ENCODE measurements at regions not wholly inside any gene's neighbourhood (a gene's known extent, or its start where the extent isn't known, plus 50 kb on each side); places are given as distances from the start of the nearest gene placed in this dataset.

DNA sequence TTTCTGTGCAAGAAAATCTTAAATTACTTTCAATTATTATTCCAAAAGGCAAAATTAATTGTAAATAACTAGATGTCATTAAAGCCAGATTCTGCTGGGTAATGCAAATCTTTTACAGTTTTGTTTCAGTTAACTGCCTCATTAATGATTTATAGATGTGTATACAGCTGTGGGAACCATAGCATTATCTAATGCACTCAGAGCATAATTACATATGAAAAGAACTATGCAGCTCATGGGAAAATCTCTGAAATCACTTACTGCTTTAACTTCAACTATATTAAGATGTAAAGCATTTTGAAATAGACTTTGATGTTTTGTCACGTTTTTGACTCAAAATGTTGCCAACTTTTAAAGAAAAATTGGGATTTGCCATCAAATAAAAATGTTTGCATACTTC, 630.3 kb upstream of the KLHL4 start:
- Histone ChIP-seq H3K4me3 (no peak overlapping the region), H3K9me3 (no peaks in the 10 kb centered on the region), H3K36me3 (ENCODE audit: low read depth) (no peaks in the 10 kb centered on the region), H3K4me1 (ENCODE audit: low read depth) (no peaks in the 10 kb centered on the region)
- no peak for DNase-seq
- TF ChIP-seq, protein P1, sequence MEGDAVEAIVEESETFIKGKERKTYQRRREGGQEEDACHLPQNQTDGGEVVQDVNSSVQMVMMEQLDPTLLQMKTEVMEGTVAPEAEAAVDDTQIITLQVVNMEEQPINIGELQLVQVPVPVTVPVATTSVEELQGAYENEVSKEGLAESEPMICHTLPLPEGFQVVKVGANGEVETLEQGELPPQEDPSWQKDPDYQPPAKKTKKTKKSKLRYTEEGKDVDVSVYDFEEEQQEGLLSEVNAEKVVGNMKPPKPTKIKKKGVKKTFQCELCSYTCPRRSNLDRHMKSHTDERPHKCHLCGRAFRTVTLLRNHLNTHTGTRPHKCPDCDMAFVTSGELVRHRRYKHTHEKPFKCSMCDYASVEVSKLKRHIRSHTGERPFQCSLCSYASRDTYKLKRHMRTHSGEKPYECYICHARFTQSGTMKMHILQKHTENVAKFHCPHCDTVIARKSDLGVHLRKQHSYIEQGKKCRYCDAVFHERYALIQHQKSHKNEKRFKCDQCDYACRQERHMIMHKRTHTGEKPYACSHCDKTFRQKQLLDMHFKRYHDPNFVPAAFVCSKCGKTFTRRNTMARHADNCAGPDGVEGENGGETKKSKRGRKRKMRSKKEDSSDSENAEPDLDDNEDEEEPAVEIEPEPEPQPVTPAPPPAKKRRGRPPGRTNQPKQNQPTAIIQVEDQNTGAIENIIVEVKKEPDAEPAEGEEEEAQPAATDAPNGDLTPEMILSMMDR (IDR thresholded peaks at IDR 0.05), result no peak
- intact Hi-C loops (cut with DNase I, micrococcal nuclease), result no loop called here
- no peak for ATAC-seq

DNA sequence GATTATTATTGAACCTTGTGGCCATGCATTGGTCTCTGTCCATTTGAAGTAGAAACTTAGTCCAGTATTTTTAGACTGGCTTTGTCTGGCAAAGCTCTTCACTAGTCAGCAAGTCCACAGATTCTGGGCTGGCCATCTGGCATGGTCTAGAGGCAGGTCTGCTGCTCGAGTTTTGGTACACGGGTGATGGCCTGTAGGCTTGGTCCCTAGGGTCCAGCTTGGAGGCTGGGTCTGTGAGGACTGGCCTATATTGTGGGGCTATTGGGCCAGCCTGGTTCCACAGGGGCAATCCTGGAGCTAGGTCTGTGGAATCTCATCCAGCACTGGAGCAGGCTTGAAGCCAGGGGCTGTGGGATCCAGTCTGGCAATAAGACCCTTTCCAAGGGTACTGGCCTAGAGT, 607.6 kb upstream of the KLHL4 start:
- DNase-seq (no peak), ATAC-seq (no peak)
- no peak overlapping the region for H3K4me3 ChIP-seq
- H3K9me3 ChIP-seq, result no peaks in the 10 kb centered on the region
- H3K4me1 ChIP-seq (ENCODE audit: low read depth), result no peaks in the 10 kb centered on the region
- H3K36me3 ChIP-seq (ENCODE audit: low read depth), result no peaks in the 10 kb centered on the region
- intact Hi-C loops (cut with DNase I, micrococcal nuclease), result no loop called here
- TF ChIP-seq, protein P1 (IDR thresholded peaks at IDR 0.05), result no peak

DNA sequence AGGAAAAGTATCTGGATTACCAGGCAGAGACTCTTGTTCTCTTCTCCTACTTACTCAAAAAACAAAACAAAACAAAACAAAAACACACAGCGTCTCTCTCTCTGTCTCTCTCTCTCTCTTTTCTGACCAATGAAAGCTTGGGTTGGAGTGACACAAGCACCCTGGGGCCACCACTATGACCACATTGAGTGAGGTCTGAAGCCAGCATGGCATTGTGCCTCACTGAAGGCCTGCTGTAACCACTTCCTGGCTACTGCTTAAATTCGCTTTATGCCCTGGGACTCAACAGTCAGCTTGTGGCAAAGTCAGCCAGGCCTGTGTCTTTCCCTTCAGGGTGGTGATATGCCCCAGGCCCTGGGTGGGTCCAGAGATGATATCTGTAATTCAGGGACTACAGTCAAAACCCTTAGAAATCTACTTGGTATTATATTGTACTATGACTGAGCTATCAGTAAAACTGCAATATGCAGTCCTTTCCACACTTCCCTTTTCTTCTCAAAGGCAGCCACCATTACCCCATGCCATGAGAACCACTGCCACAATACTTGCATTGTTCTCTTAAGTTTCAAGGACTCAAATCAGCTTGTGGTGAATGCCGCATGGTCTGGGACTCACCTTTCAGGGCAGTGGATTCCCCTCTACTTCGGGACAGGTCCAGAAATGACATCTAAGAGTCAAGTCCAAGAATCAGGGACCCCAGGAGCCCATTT, 606.8 kb upstream of the KLHL4 start:
- Histone ChIP-seq H3K4me1 (ENCODE audit: low read depth) (no peaks in the 10 kb centered on the region), H3K4me3 (no peak overlapping the region), H3K9me3 (no peaks in the 10 kb centered on the region), H3K36me3 (ENCODE audit: low read depth) (no peaks in the 10 kb centered on the region)
- no peak for ATAC-seq
- intact Hi-C loops (cut with DNase I, micrococcal nuclease), result no loop called here
- no peak for DNase-seq
- TF ChIP-seq, protein P1 (IDR thresholded peaks at IDR 0.05), result no peak

DNA sequence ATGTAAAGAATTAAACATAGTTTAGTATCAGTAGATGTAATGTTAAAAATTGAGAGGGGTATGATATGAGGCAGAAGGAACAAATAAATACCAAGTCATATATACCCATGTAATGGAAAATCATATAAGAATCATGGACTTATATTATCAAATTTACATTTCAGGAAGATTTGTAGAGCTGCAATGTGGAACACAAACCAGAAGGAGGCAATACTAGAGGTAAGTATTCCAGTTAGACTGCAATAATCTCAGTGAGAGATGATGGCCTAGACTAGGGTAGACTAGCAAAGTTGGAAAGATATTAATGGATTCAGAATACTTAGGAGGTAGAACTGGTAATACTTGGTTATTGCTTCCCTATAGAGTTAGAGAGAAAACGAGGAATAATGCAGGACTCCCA, 603.0 kb upstream of the KLHL4 start:
- H3K36me3 ChIP-seq (ENCODE audit: low read depth), result no peaks in the 10 kb centered on the region
- no peaks in the 10 kb centered on the region for H3K4me1 ChIP-seq (ENCODE audit: low read depth)
- H3K9me3 ChIP-seq, result no peaks in the 10 kb centered on the region
- H3K4me3 ChIP-seq, result no peak overlapping the region
- ATAC-seq, result no peak
- TF ChIP-seq, protein P1 (IDR thresholded peaks at IDR 0.05), result no peak
- no peak for DNase-seq
- intact Hi-C loops (cut with DNase I, micrococcal nuclease), result no loop called here

DNA sequence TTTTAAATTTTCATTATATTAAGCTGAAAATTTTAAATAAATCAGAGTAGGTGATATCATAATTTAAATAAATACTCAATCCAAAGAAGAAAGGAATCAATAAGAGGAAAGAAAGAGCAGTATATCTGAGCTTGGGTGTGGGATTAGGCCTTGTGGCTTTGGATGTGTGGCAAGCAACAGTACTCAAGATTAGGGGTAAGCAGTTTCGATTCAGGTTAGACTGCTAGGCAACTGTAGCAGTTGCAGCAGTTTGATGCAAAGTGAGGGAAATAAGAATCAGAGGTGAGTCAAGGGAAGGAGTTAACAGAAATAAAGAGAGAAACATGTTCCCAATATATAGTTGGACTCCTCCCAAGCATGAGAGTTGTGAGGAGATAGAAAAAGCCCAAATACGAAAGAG, 599.6 kb upstream of the KLHL4 start:
- ATAC-seq (no peak), DNase-seq (no peak)
- H3K36me3 ChIP-seq (ENCODE audit: low read depth), result no peaks in the 10 kb centered on the region
- H3K4me1 ChIP-seq (ENCODE audit: low read depth), result no peaks in the 10 kb centered on the region
- no peaks in the 10 kb centered on the region for H3K9me3 ChIP-seq
- intact Hi-C loops (cut with DNase I, micrococcal nuclease), result no loop called here
- no peak overlapping the region for H3K4me3 ChIP-seq
- TF ChIP-seq, protein P1 (IDR thresholded peaks at IDR 0.05), result no peak

DNA sequence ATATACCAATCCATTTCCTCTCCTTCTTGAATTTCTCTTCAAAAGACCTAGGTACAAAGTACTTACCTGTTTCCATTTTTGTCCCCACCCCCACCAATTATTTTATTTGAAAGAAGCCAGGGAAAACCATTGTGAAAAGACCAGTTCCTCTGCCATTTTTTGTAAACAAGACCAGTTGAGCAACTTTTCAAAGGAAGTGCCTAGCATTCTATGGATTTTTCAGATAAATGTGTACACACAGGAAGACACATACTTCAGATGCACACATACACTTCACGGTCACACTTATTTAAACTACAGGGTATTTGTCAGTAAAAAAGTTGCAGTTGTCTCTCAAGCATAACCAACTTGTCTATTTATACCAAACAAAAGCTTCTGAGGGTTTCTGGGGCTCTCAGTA, 587.2 kb upstream of the KLHL4 start:
- intact Hi-C loops (cut with DNase I, micrococcal nuclease), result no loop called here
- ATAC-seq (no peak), DNase-seq (no peak)
- Histone ChIP-seq H3K4me3 (no peak overlapping the region), H3K4me1 (ENCODE audit: low read depth) (no peaks in the 10 kb centered on the region), H3K9me3 (no peaks in the 10 kb centered on the region), H3K36me3 (ENCODE audit: low read depth) (no peaks in the 10 kb centered on the region)
- TF ChIP-seq, protein P1 (IDR thresholded peaks at IDR 0.05), result no peak

All from mucosa of descending colon (tissue), 3 donors.